ENCODE measurements at regions not wholly inside any gene's neighbourhood (a gene's known extent, or its start where the extent isn't known, plus 50 kb on each side); places are given as distances from the start of the nearest gene placed in this dataset.

DNA sequence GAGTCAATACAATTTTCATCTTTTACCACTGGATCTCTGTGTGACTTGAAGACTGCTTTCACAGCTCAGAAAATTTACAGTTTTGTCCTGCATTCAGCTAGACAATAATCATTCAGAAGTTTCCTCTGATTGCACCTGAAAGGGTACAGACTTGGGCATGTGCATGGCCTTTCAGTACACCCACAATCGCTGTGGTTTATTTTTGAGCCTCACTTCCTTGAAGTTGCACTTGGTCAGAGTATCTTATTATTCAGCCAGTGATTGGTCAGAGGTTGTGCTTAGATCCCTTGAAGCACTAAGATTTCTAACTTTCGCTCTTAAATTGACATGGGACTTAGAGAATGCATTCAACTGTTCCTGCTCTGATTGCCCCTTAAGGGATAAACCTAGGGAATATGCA, 508.2 kb downstream of the FAM181B start:
- ChIA-PET CTCF (ENCODE audit: low intra/inter-chr PET ratio, low total read pairs) (no interaction called here), POLR2A (no interaction called here)
- no peak for DNase-seq (ENCODE audit: low spot score)
- no peak for ATAC-seq
- no peaks in the 10 kb centered on the region for H3K9me3 ChIP-seq (ENCODE audit: low read length)
- H3K27me3 ChIP-seq (ENCODE audit: control insufficient read depth in 1 of 2, insufficient read depth in 2 of 2, low read length in 2 of 2), result no peaks in the 10 kb centered on the region
- in situ Hi-C loops (cut with HindIII; ENCODE audit: extremely low pct_ligation_motif_present, low pct_unique_long_range_greater_than_20kb) (loop anchor here (5.0 kb wide), 1 partner anchor 583 kb away; no protein-coding TSS in a partner anchor), intact Hi-C loops (cut with micrococcal nuclease; ENCODE audit: unreplicated experiment) (no loop called here)
- H3K79me2 ChIP-seq (ENCODE audit: insufficient read depth, low read length), result no peaks in the 10 kb centered on the region
- H3K27ac ChIP-seq (ENCODE audit: extremely low read length, insufficient read depth, low read length), result no peak overlapping the region
- BruUV-seq (replicated peaks), result no TSS peak
- H4K20me1 ChIP-seq (ENCODE audit: insufficient read depth, low read length), result no peaks in the 10 kb centered on the region
- no peaks in the 10 kb centered on the region for H3K4me1 ChIP-seq (ENCODE audit: insufficient read depth, low read length)
- no peak overlapping the region for H3K4me2 ChIP-seq (ENCODE audit: low read depth, low read length)
- H3K9ac ChIP-seq (ENCODE audit: insufficient read depth, low read depth, low read length), result no peak overlapping the region
- FAIRE-seq, result no peak
- H2AFZ ChIP-seq (ENCODE audit: low read length), result no peak overlapping the region
- H3K4me3 ChIP-seq (replicated peaks in 1 of 3; ENCODE audit: insufficient read depth in 1 of 3, low read depth in 2 of 3, low read length in 3 of 3), result no peak overlapping the region
- 0% methylated on average over 2 of the region's 2 CpGs for WGBS (ENCODE audit: low lambda C conversion rate)
- no peak for TF ChIP-seq MEIS1 (CRISPR knock-in tag; IDR thresholded peaks at IDR 0.05; ENCODE audit: borderline replicate concordance)
- no peak for TF ChIP-seq SMARCE1 (IDR thresholded peaks at IDR 0.05; ENCODE audit: borderline replicate concordance)
- no peaks in the 10 kb centered on the region for H3K36me3 ChIP-seq (replicated peaks in 1 of 2; ENCODE audit: control insufficient read depth in 1 of 2, insufficient read depth in 2 of 2, low read length in 2 of 2)

- ATAC-seq (no peak), FAIRE-seq (no peak), DNase-seq (ENCODE audit: low spot score) (no peak)
- Histone ChIP-seq H3K4me2 (ENCODE audit: low read depth, low read length) (no peak overlapping the region), H2AFZ (ENCODE audit: low read length) (no peak overlapping the region), H3K27ac (ENCODE audit: extremely low read length, insufficient read depth, low read length) (no peak overlapping the region), H3K4me1 (ENCODE audit: insufficient read depth, low read length) (no peaks in the 10 kb centered on the region), H3K9me3 (ENCODE audit: low read length) (no peaks in the 10 kb centered on the region), H3K9ac (ENCODE audit: insufficient read depth, low read depth, low read length) (no peak overlapping the region), H3K79me2 (ENCODE audit: insufficient read depth, low read length) (no peaks in the 10 kb centered on the region), H3K36me3 (replicated peaks in 1 of 2; ENCODE audit: control insufficient read depth in 1 of 2, insufficient read depth in 2 of 2, low read length in 2 of 2) (no peaks in the 10 kb centered on the region), H4K20me1 (ENCODE audit: insufficient read depth, low read length) (no peaks in the 10 kb centered on the region), H3K4me3 (replicated peaks in 1 of 3; ENCODE audit: insufficient read depth in 1 of 3, low read depth in 2 of 3, low read length in 3 of 3) (no peak overlapping the region), H3K27me3 (ENCODE audit: control insufficient read depth in 1 of 2, insufficient read depth in 2 of 2, low read length in 2 of 2) (no peaks in the 10 kb centered on the region)
- intact Hi-C loops (cut with micrococcal nuclease; ENCODE audit: unreplicated experiment), result no loop called here
- whole genome bisulfite sequencing (ENCODE audit: low lambda C conversion rate), result 0% methylated on average over 3 of the region's 3 CpGs
- ChIA-PET CTCF (ENCODE audit: low intra/inter-chr PET ratio, low total read pairs) (no interaction called here), POLR2A (no interaction called here)
- BruUV-seq (replicated peaks), result no TSS peak
- in situ Hi-C loops (cut with HindIII; ENCODE audit: extremely low pct_ligation_motif_present, low pct_unique_long_range_greater_than_20kb), result no loop called here
- no peak for TF ChIP-seq KDM3A (CRISPR knock-in tag; IDR thresholded peaks at IDR 0.05; ENCODE audit: low read depth)
- TF ChIP-seq SAFB2 (CRISPR knock-in tag; IDR thresholded peaks at IDR 0.05; ENCODE audit: borderline replicate concordance, low read depth), result no peak
- TF ChIP-seq TEAD3 (CRISPR knock-in tag; optimal IDR thresholded peaks at IDR 0.05; ENCODE audit: borderline replicate concordance), result no peak
- TF ChIP-seq ZNF792 (CRISPR knock-in tag; IDR thresholded peaks at IDR 0.05), result no peak
- TF ChIP-seq PHB2 (IDR thresholded peaks at IDR 0.05; ENCODE audit: partially characterized antibody), result no peak
- TF ChIP-seq ZNF724P (CRISPR knock-in tag; IDR thresholded peaks at IDR 0.05; ENCODE audit: borderline replicate concordance), result no peak
- no peak for TF ChIP-seq ONECUT2 (CRISPR knock-in tag; IDR thresholded peaks at IDR 0.05)
- no peak for TF ChIP-seq WIZ (CRISPR knock-in tag; IDR thresholded peaks at IDR 0.05)
- no peak for TF ChIP-seq PITX1 (CRISPR knock-in tag; IDR thresholded peaks at IDR 0.05)
- TF ChIP-seq, protein P1, sequence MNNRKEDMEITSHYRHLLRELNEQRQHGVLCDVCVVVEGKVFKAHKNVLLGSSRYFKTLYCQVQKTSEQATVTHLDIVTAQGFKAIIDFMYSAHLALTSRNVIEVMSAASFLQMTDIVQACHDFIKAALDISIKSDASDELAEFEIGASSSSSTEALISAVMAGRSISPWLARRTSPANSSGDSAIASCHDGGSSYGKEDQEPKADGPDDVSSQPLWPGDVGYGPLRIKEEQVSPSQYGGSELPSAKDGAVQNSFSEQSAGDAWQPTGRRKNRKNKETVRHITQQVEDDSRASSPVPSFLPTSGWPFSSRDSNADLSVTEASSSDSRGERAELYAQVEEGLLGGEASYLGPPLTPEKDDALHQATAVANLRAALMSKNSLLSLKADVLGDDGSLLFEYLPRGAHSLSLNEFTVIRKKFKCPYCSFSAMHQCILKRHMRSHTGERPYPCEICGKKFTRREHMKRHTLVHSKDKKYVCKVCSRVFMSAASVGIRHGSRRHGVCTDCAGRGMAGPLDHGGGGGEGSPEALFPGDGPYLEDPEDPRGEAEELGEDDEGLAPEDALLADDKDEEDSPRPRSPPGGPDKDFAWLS (CRISPR knock-in tag; IDR thresholded peaks at IDR 0.05; ENCODE audit: borderline replicate concordance), result no peak
- TF ChIP-seq, protein P2, sequence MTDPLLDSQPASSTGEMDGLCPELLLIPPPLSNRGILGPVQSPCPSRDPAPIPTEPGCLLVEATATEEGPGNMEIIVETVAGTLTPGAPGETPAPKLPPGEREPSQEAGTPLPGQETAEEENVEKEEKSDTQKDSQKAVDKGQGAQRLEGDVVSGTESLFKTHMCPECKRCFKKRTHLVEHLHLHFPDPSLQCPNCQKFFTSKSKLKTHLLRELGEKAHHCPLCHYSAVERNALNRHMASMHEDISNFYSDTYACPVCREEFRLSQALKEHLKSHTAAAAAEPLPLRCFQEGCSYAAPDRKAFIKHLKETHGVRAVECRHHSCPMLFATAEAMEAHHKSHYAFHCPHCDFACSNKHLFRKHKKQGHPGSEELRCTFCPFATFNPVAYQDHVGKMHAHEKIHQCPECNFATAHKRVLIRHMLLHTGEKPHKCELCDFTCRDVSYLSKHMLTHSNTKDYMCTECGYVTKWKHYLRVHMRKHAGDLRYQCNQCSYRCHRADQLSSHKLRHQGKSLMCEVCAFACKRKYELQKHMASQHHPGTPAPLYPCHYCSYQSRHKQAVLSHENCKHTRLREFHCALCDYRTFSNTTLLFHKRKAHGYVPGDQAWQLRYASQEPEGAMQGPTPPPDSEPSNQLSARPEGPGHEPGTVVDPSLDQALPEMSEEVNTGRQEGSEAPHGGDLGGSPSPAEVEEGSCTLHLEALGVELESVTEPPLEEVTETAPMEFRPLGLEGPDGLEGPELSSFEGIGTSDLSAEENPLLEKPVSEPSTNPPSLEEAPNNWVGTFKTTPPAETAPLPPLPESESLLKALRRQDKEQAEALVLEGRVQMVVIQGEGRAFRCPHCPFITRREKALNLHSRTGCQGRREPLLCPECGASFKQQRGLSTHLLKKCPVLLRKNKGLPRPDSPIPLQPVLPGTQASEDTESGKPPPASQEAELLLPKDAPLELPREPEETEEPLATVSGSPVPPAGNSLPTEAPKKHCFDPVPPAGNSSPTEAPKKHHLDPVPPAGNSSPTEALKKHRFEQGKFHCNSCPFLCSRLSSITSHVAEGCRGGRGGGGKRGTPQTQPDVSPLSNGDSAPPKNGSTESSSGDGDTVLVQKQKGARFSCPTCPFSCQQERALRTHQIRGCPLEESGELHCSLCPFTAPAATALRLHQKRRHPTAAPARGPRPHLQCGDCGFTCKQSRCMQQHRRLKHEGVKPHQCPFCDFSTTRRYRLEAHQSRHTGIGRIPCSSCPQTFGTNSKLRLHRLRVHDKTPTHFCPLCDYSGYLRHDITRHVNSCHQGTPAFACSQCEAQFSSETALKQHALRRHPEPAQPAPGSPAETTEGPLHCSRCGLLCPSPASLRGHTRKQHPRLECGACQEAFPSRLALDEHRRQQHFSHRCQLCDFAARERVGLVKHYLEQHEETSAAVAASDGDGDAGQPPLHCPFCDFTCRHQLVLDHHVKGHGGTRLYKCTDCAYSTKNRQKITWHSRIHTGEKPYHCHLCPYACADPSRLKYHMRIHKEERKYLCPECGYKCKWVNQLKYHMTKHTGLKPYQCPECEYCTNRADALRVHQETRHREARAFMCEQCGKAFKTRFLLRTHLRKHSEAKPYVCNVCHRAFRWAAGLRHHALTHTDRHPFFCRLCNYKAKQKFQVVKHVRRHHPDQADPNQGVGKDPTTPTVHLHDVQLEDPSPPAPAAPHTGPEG (CRISPR knock-in tag; IDR thresholded peaks at IDR 0.05), result no peak
Observed at GRCh38 chr11:82216927-82217570, 516.6 kb downstream of the FAM181B start.
